DND-41 (cell line): ENCODE measurements at regions not wholly inside any gene's neighbourhood (a gene's known extent, or its start where the extent isn't known, plus 50 kb on each side); places are given as distances from the start of the nearest gene placed in this dataset.
"Not testable (repeated sequence)": the region's sequence is repeated elsewhere in the genome, so short reads cannot be mapped to it uniquely, and the experiment has no call there.

Experiments
- ATAC-seq: fragments of 200-7000 bp; cut with Tn5 transposase; 3 replicates; pipeline ENCODE4 v1.9.1; 2021; ENCODE audit warnings: low read depth; ENCODE audit not compliant: insufficient read depth
- DNase-seq: peaks from one replicate; pipeline ENCODE4 v3.0.0-alpha.2; 2020
- H2AFZ ChIP-seq: 2 replicates; pipeline ENCODE4 v1.6.0; 2012; ENCODE audit warnings: low read depth, low read length
- H3K27ac ChIP-seq: 2 replicates; pipeline ENCODE4 v1.5.1; 2012; ENCODE audit warnings: low read length, inconsistent platforms
- H3K27me3 ChIP-seq: fragments of 200-600 bp; sonication (generic); 2 replicates; pipeline ENCODE4 v1.6.0; 2012; ENCODE audit warnings: low read length, mild to moderate bottlenecking, inconsistent platforms; ENCODE audit not compliant: insufficient read depth, poor library complexity
- H3K36me3 ChIP-seq: 2 replicates; pipeline ENCODE4 v1.5.1; 2012; ENCODE audit warnings: low read length, inconsistent platforms; ENCODE audit not compliant: insufficient read depth
- H3K4me1 ChIP-seq: 2 replicates; pipeline ENCODE4 v1.5.1; 2012; ENCODE audit warnings: mild to moderate bottlenecking, low read length; ENCODE audit not compliant: insufficient read depth
- H3K4me2 ChIP-seq: 2 replicates; pipeline ENCODE4 v1.6.0; 2012; ENCODE audit warnings: mild to moderate bottlenecking, moderate library complexity, low read length, inconsistent platforms; ENCODE audit not compliant: insufficient read depth
- H3K4me3 ChIP-seq, 2 experiments: fragments of 200-600 bp in 1 of 2; shearing (Covaris generic) in 1 of 2; 2 replicates each; pipeline ENCODE4 v1.5.1; 2012 to 2016; ENCODE audit warnings: inconsistent platforms in 2 of 2, low read length in 2 of 2, mild to moderate bottlenecking in 2 of 2, low read depth in 1 of 2, moderate library complexity in 1 of 2
- H3K79me2 ChIP-seq: 2 replicates; pipeline ENCODE4 v1.6.0; 2012; ENCODE audit warnings: low read length, inconsistent platforms; ENCODE audit not compliant: insufficient read depth
- H3K9ac ChIP-seq: 2 replicates; pipeline ENCODE4 v1.6.0; 2012; ENCODE audit warnings: low read depth, mild to moderate bottlenecking, inconsistent platforms, low read length, moderate library complexity
- H3K9me3 ChIP-seq: 2 replicates; pipeline ENCODE4 v1.5.1; 2012; ENCODE audit warnings: low read length, moderate library complexity, mild to moderate bottlenecking, inconsistent platforms; ENCODE audit not compliant: insufficient read depth, severe bottlenecking
- H4K20me1 ChIP-seq: 2 replicates; pipeline ENCODE4 v1.6.0; 2012; ENCODE audit warnings: low read length; ENCODE audit not compliant: insufficient read depth
- EZH2 ChIP-seq: IDR thresholded peaks from 3 replicates; pipeline ENCODE4 v1.6.1; 2012; ENCODE audit warnings: borderline replicate concordance, low read depth, mild to moderate bottlenecking, moderate library complexity, low read length, inconsistent platforms; ENCODE audit not compliant: severe bottlenecking
- TF ChIP-seq, protein P1 (sequence below): IDR thresholded peaks from 2 replicates; pipeline ENCODE4 v1.5.1; 2012; ENCODE audit warnings: borderline replicate concordance, low read length, moderate library complexity, mild to moderate bottlenecking; ENCODE audit not compliant: poor library complexity, severe bottlenecking; ENCODE audit errors: extremely low read depth

DNA sequence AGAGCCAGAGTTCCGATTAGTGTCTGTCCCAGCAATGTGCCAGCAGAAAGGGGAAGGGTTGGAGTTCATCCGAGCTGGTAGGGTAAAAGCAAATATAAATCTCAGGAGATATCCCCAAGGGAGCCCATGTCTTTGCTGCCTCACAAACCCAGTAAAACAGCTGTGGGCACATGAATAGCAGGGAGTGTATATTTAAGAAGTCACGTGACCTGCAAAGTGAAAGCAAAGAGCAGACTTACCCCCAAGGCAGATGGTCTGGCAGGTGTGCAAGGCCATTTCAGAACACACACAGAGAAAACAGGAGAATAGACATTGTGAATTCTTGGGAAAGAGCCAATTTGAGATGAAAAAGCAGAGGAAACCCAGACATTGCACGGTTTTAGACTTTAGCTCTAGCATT, 653.4 kb downstream of the TGIF2LX start:
- not testable (repeated sequence) for H3K9ac ChIP-seq, DNase-seq, H3K27ac ChIP-seq, H4K20me1 ChIP-seq, H3K27me3 ChIP-seq, H3K36me3 ChIP-seq, H3K4me3 ChIP-seq, H2AFZ ChIP-seq, H3K4me2 ChIP-seq, H3K4me1 ChIP-seq, H3K9me3 ChIP-seq, H3K79me2 ChIP-seq
- ATAC-seq = peak; percentile 57; the same call in 2 of the 3 replicates

DNA sequence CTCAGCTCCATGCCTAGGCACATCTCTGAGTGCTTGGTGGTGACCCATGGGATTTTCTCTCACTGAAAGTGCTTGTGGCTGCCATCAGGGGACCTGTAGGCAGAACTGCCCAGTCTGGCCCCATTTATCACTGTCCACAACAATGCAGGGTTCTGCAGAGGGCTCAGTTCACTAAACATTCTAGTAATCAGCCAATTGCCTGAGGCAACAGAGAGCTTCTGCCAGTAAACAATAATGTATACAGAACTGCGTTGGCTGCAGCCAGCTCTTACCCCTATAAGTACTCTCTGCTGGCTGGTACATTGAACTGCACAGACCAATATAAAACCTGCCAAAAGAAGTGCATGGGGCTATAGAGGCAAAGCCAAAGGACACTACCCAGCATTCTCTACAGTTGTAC, 680.2 kb downstream of the TGIF2LX start:
- not testable (repeated sequence) for H3K79me2 ChIP-seq, H3K9ac ChIP-seq, H3K4me3 ChIP-seq, DNase-seq, H4K20me1 ChIP-seq, H3K9me3 ChIP-seq, ATAC-seq, H3K27me3 ChIP-seq, H3K36me3 ChIP-seq, H3K4me1 ChIP-seq, H2AFZ ChIP-seq, H3K4me2 ChIP-seq, H3K27ac ChIP-seq

- H3K9ac ChIP-seq, H3K4me1 ChIP-seq, H3K27ac ChIP-seq, H3K27me3 ChIP-seq, H3K36me3 ChIP-seq, H3K4me3 ChIP-seq, H2AFZ ChIP-seq, H4K20me1 ChIP-seq, H3K4me2 ChIP-seq, DNase-seq, H3K9me3 ChIP-seq, ATAC-seq, H3K79me2 ChIP-seq: not testable (repeated sequence)
These were observed 684.0 kb downstream of the TGIF2LX start for GRCh38 chrX:90605736-90606135.

DNA sequence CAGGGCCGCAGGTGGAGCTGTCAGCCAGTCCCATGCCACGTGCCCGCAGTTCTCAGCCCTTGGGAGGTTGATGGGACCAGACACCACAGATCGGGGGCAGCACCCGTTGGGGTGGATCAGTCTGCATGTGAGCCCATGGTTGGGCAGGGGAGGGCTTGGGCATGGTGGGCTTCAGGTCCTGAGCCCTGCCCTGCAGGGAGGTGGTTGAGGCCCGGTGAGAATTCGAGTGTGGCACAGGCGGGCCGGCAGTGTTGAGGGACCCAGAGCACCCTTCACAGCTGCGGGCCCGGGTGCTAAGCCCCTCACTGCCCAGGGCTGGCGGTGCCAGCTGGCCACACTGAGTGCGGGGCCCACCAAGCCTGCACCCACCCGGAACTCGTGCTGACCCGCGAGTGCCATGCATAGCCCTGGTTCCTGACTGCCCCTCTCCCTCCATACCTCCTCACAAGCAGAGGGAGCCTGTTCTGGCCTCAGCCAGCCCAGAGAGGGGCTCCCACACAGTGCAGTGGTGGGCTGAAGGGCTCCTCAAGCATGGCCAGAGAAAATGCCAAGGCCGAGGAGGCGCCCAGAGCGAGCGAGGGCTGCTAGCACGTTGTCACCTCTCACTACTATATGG, 696.1 kb downstream of the TGIF2LX start:
- Histone ChIP-seq H3K27ac (no peak overlapping the region), H3K9me3 (no peaks in the 10 kb centered on the region), H4K20me1 (no peaks in the 10 kb centered on the region), H3K27me3 (no peaks in the 10 kb centered on the region), H3K9ac (no peak overlapping the region), H3K79me2 (no peaks in the 10 kb centered on the region), H3K4me2 (no peak overlapping the region), H3K4me3 (no peak overlapping the region), H3K4me1 (no peaks in the 10 kb centered on the region), H2AFZ (no peak overlapping the region), H3K36me3 (no peaks in the 10 kb centered on the region)
- no peak for DNase-seq
- no peak for TF ChIP-seq EZH2
- TF ChIP-seq, protein P1, sequence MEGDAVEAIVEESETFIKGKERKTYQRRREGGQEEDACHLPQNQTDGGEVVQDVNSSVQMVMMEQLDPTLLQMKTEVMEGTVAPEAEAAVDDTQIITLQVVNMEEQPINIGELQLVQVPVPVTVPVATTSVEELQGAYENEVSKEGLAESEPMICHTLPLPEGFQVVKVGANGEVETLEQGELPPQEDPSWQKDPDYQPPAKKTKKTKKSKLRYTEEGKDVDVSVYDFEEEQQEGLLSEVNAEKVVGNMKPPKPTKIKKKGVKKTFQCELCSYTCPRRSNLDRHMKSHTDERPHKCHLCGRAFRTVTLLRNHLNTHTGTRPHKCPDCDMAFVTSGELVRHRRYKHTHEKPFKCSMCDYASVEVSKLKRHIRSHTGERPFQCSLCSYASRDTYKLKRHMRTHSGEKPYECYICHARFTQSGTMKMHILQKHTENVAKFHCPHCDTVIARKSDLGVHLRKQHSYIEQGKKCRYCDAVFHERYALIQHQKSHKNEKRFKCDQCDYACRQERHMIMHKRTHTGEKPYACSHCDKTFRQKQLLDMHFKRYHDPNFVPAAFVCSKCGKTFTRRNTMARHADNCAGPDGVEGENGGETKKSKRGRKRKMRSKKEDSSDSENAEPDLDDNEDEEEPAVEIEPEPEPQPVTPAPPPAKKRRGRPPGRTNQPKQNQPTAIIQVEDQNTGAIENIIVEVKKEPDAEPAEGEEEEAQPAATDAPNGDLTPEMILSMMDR = no peak
- ATAC-seq = no peak

- not testable (repeated sequence) for ATAC-seq, H3K27ac ChIP-seq, H3K9me3 ChIP-seq, H3K9ac ChIP-seq, H3K4me1 ChIP-seq, H3K4me2 ChIP-seq, H3K79me2 ChIP-seq, H3K36me3 ChIP-seq, DNase-seq, H3K4me3 ChIP-seq, H3K27me3 ChIP-seq, H2AFZ ChIP-seq, H4K20me1 ChIP-seq
These were observed 743.5 kb downstream of the TGIF2LX start for GRCh38 chrX:90665161-90665560.

DNA sequence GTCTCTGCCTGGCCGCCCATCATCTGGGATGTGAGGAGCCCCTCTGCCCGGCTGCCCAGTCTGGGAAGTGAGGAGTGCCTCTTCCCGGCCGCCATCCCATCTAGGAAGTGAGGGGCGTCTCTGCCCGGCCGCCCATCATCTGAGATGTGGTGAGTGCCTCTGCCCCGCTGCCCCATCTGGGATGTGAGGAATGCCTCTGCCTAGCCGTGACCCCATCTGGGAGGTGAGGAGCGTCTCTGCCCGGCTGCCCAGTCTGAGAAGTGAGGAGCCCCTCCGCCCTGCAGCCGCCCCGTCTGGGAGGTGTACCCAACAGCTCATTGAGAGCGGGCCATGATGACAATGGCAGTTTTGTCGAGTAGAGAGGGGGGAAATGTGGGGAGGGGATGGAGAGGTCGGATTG, 721.1 kb upstream of the PABPC5 start:
- not testable (repeated sequence) for H3K9ac ChIP-seq, H3K27me3 ChIP-seq, H3K27ac ChIP-seq, H3K79me2 ChIP-seq, H3K4me3 ChIP-seq, H3K4me2 ChIP-seq, H2AFZ ChIP-seq, ATAC-seq, H3K9me3 ChIP-seq, H3K36me3 ChIP-seq, H4K20me1 ChIP-seq, H3K4me1 ChIP-seq, DNase-seq

DNA sequence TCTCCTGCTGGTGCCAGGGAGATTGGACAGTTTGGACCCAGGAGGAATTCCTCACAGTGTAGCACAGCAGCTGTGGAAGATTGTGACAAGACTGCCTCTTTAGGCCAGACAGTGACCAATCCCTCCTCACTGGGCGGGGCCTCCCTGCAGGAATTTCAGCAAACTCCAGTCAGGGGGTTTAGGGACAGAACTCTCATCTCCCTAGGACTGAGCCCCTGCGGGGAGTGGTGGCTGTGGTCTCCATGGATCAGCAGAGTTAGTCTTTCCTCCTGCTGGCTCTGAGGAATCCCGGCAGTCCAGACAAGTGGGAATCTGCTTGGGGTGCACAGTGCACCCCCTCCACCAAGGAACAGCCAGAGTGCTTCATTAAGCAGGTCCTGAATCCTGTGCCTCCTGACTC, 697.1 kb upstream of the PABPC5 start:
- H4K20me1 ChIP-seq, H3K9me3 ChIP-seq, H3K4me2 ChIP-seq, H3K27ac ChIP-seq, H3K27me3 ChIP-seq, H2AFZ ChIP-seq, H3K4me1 ChIP-seq, H3K79me2 ChIP-seq, H3K36me3 ChIP-seq, DNase-seq, H3K4me3 ChIP-seq, ATAC-seq, H3K9ac ChIP-seq: not testable (repeated sequence)
